Stimulated activated CD8-positive, alpha-beta memory T cell treated with anti-CD3 and anti-CD28 coated beads, Interleukin-4, amount 100 ng/mL, for 24 hours (primary cell): ENCODE measurements at regions not wholly inside any gene's neighbourhood (a gene's known extent, or its start where the extent isn't known, plus 50 kb on each side); places are given as distances from the start of the nearest gene placed in this dataset.
"Not testable (repeated sequence)": the region's sequence is repeated elsewhere in the genome, so short reads cannot be mapped to it uniquely, and the experiment has no call there.

Source experiments
- DNase-seq: peaks from one replicate; pipeline ENCODE4 v3.0.0-alpha.2; 2020; ENCODE audit warnings: low read depth

DNA sequence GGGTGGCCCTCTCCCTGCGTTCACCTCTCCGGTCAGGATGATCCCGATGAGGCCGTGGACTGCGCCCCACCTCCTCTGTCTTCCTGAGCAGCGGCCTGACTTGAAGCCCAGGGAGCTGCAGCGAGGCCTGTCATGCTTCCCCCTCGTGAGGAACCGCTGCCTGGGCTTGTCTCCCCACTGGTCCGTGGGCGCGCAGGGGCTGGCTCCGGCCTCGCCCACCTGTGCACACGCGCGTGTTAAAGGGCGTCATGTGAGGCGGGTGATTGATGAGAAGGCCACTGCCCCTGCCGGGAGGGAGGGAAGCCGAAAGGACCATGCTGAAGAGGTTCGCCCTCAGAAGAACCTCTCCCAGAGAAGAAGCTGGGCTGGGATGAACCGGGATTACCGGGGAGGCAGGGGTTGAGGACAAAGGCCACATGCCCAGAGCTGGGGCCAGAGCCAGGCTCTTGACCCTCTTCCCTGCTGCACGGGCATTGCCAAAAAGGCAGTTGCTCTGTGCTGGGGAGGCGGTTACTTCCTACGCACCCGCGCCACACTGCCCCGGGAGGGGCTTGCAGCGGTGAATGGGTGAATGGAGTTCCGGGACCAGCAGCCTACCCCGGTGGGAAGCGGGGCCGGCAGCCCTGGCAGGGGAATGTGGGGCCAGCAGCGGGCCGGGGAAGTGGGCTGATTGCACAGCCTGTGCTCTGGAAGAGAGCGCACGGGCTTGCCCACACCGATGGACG lies 85.9 kb upstream of the GSE1 start:
- no peak for DNase-seq

DNA sequence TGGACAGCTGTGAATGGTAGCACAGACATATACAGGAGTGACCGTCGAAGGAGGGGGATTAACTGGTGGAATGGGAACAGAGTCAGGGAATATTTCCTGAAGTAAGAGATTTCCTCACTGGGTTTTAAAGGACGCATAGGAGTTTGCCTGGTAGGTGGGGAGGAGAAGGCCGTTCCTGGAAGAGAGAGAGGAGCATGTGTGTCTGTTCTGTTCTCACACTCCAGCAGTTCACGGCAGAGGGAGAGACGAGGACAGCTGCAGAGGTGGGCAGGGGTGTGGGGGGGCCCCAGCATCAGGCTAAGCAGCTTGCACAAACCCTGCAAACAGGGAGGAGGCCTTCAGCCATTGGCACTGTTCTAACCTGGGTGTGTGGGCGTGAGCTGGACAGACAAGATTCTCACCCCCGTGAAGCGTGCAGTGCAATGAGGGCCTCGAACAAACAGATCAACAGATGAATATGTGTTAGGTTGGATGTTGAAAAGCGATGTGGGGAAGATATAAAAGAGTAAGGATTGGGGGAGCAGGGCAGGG lies 85.3 kb upstream of the GSE1 start:
- DNase-seq, result no peak

DNA sequence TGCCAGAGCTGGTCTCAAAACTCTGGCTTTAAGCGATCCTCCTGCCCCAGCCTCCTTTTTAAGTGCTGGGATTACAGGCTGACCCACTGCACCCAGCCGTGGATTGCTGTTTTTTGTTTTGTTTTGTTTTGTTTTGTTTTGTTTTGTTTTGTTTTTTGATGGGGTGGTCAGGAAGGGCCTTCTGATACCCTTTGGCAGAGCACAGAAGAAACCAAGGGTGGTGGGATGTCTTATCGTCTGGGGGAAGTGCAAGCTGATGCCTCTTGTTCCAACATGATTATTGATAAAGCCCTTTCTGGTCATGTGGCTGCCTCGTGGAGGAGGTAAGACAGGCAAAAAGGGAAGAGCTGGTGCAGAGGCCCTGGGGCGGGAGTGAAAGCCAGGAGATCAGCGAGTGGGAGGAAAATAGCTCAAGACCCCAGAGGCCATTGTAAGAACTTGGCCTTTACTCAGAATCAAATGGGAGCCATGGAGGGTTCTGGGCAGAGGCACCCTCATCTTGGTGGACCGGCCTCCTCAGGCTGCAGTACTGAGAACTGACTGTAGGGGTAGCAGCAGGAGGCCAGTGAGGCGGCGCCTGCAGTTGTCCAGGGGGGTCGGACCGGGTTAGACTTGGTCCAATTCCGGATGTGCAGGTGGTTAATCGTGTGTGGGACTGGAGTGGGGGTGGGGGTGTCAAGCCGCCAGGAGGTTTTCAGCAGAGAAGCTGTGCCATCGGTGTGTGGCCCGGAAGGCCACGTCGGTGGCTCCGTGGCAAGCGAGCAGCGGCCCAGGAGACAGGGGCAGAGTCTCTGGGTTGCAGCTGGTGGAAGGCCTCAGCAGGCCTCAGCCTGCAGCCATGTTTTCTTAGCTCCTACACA lies 84.4 kb upstream of the GSE1 start:
- DNase-seq, result no peak

DNA sequence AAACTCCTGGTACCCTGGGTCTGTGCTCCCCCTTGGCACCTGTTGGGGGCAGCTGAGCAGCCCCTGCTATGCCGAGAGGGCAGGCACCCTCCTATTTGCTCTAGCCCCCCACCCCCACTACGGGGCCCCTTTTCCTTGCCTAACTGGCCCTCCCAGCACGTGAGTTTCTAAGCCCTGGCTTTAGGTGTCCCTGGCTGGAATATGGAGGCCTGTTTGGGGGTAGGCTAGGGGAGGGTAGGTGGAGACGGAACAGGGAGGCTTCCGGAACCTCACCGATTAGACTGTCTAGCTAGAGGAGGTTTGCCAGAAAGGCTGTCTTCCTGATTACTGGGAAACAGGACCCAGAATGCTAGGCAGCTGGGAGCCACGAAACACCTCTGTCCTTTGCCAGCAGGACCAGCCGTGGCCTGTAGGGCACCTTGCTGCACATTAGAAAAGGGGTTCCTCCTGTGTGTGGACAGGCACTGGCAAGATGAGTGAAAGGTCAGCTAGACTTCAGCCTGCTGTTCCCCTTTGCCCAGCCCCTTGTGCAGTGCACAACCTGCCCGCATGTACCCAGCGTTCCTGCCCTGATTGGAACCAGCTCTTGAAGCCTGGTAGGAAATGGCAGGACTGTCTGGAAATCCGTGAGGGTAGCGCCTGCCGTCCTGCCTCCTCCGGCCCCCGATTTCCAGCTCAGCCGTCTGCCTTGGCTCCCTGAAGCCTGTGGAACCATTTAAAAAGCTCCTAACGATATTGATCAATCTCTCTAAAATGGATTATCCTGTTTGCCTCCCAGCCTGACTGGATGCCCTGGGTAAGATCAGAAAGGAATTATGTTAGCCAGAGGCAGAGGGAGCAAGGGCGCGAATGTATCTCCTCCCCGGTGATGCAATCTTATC lies 83.4 kb upstream of the GSE1 start:
- DNase-seq, result no peak

DNA sequence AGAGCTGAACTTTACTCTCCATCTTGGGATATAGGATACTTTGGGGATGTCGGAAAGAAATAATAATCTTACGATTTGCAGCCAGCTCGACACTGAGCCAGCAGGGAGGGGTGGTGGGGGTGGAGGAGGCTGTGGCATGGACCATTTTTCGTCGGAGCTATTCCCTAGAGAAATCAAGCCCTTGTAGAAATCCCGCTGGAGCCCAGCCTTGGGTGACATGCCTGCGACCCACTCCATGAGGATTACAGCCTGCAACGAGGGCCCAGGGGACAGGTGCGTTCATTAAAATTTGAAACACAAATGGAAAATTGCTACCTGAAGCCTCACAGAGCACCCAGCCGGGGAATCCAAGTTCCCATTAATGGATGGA lies 82.8 kb upstream of the GSE1 start:
- no peak for DNase-seq

DNA sequence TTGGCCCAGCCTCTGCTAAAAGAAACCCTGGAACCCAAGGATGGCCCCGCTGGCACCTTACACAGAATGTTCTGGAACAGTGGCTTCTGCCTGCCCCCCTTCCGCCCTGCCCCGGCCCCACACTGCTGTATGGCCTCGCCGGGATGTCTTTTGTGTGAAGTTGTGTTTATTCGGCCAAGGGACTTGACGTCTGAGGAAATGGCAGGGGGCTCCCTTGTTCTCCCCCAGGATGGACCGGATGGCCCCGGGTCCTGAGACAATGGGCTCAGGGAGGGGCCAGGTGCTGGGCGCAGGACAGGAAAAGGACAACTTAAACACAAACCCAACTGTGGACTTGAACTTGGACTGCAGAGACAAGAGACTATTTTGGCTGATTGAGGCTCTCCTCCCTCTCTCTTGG lies 81.6 kb upstream of the GSE1 start:
- no peak for DNase-seq

DNA sequence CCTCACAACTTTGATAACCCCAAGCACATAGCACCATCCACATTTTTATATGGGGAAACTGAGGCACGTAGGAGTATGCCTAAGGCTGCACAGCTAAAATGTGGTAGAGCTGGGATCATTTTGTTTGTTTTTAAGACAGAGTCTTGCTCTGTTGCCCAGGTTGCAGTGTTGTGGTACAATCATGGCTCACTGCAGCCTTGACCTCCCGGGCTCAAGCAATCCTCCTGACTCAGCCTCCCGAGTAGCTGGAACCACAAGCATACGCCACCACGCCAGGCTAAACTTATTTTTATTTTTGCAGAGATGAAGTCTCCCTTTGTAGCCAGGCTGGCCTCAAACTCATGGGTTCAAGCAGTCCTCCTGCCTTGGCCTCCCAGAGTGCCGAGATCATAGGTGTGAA lies 81.0 kb upstream of the GSE1 start:
- no peak for DNase-seq

DNA sequence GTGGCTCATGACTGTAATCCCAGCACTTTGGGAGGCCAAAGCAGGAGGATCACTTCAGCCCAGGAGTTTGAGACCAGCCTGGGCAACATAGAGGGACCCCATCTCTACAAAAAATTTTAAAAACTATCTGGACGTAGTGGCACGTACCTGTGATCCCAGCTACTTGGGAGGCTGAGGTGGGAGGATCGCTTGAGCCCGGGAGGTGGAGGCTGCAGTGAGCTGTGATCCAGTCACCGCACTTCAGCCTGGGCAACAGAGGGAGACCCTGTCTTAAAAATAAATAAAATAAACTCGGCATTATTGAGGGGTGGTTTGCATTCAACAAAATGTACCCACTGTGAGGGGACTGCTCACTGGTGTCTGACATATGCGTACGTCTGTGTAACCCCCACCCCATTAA lies 79.5 kb upstream of the GSE1 start:
- not testable (repeated sequence) for DNase-seq

DNA sequence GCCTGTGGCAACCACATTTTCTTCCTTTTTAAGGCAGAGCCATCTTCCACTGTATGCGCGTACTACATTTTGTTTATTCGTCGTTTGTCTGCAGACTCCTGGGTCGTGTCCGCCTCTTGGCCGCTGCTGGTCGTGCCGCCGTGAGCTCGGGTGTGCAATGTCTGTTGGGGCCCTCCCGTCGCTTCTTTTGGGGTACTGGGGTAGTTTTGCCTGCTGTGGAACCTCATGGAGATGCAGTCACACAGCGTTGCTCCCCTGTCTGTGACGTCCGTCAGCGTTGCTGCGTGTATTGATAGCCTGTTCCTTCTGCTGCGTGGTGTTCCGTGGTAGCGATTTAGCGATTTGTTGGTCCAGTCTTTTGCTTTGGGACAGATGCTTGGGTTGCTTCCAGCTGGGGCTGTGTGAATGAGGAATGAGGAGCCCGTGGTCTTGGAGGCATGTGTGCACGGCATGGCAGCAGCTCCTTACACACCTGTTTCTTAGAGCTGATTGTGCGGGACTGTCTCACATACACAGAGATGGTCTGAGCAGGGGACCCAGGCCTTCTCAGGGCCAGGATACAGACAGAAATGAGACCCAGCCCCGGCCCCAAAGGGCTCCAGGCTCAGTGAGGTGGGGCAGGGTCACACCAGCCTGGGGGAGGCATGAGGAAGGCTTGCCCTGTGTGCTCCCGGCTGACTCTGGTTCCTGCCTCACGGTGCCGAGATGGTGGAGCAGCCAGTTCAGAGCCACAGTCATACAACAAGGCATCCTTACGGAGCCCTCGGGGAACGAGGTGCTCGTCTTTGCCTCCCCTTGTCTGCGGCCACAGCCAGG lies 78.4 kb upstream of the GSE1 start:
- DNase-seq, result no peak

DNA sequence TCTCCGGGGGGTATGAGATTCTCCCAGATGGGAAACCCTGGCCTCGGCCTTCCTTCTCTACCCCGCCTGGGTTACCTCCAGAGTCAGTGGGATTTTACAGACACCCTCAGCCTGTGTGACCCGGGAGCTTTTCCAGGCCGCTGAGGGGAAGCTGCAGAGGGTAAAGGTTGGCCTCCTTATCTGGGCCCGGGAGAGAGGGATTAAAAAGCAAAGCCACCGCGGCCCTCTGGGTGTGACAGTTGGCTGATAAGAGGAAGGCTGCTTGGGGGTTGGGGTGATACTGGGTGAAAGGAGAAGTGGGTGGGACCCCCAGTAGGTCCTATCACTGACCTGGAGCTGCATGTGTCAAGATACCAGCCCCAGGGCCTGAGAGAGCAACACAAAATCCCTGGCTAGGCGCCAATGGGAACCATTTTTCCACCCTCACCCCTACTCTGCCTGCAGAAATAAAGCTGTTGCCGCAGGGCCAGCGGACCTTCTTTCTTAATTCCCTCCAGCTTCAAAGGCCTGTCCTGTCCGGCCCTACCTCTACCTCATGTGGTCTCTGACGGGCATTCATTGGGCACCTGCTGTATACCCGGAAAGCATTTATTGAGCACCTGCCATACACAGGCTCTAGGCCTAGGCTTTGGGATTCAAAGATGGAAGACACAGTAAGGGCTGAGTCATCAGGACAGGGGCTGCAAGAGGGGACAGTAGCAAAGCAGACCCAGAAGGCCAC lies 77.6 kb upstream of the GSE1 start:
- DNase-seq, result no peak

DNA sequence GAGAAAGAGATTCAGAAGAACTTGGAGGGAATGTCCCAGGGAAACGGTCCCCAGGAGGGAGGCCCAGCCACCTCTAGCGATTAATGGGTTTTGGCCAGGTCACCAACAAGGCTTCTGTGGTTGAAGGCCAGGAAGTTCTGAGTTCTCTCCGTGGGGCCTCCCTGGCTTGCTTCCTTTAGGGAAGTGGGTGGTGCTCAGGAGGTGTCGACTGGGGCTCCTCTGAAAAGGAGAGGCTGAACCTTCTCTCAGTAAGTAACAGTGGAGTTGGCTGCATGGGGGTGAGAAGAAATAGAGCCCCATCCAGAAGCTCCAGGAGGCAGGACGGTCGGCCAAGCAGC lies 77.1 kb upstream of the GSE1 start:
- no peak for DNase-seq

DNA sequence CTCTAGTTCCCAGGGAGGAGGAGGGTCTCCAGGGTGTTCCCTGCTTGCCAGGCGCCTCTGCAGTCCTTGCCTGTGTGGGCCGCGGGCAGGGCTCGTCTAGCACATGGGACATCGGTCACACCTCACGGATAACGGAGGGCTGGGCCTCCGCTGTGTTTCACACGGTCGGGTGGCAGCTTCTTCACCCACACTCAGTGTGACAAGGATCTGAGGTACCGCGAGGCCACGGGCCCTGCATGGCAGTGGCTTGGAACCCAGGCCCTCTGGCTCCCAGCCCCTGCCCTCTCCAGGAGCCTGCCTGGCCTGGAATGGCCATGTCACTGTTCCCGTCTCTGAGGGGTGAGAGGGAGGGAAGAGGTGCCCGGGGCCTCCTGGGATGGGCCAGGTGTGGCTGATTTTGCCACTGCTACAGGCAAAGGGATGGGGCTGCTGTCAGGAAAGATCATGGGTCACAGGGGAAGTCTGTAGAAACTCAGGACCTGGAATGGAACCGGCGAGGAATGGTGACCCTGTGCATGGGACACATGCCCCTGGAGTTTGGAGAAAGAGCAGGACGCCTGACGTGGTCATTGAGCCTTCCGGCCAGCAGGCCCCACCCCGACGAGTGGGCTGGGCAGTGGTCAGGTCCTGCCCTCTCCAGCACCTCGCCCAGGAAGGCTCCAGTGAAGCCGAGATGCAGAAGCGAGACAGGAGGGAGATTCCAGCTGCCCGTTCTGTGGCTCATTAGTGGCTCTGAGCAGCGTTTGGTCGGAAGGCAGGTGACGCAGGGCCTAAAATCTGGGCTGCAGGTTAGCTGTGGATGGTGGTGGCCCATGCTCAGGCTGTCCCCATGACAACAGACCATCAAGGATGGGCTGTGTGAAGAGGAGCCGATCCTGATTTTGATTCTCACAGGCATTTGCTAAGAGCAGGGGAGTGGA lies 76.5 kb upstream of the GSE1 start:
- DNase-seq, result no peak

DNA sequence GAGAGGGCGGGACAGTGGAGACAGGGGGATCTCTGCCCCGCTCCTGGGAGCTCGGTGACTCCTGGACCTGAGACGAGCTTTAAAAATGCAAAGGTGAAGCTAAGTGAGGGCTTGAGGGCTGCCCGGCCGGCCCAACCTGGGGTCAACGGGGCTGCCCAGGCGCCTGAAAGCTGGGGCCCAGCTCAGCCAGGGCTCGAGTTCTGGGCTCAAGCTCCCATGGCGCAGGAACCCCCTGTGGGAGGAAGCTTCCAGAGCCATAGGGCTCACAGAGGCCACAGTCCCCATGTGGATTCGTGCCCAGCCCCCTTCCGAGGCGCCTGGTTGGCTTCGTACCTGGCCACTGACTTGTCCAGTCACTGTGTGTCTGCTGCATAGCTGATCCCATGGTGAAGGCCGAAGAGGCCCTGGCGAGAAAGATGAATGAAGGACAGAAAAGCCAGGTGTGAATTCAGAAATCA lies 75.8 kb upstream of the GSE1 start:
- DNase-seq, result no peak

DNA sequence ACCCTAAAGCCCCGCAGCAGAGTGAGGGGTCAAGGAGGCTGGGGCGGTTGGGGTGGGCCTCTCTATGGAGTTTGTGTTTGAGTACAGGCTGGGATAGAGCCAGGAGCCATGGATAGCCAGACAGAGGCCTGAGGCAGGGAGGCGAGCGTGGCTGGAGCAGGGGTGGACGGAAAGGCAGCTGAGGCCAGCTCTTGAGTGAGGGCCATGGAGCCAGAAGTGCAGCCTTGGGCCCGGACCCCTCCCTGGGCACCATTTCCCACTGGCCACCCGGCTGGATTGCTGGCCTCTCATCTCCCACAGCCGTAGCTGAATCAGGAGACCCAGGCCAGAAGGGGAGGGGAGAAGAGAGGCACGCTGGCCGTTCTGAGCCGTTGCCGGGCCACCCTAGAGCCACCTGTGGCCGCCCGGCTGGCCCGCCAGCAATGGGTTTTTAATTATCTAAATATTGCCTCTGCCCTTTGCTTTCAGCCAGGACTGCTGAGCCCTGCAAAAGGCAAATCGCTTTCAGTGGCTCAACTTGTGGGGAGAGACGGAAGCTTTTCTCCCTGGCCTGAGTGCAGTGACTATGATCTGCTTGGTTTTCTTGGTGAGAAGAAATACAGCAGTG lies 75.2 kb upstream of the GSE1 start:
- no peak for DNase-seq

DNA sequence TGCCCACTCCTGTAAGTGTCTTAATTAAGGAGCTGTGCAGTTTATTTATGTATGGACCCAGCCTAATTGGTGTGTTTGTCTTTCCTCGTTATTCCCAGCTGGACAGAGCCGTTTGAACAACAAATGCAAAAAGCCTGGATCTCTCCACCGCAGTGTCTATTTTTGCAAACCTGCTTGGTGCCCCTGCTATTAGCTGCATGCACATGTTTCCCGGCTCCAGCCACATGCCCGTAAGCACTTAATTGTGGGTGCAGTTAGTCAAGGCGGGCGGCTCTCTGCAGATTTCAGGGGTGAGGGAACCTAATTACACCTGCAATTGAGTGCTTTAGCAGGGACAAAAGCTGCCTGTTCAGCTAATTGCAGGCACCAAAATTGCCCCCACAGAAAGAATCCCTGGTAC lies 74.0 kb upstream of the GSE1 start:
- DNase-seq, result no peak

DNA sequence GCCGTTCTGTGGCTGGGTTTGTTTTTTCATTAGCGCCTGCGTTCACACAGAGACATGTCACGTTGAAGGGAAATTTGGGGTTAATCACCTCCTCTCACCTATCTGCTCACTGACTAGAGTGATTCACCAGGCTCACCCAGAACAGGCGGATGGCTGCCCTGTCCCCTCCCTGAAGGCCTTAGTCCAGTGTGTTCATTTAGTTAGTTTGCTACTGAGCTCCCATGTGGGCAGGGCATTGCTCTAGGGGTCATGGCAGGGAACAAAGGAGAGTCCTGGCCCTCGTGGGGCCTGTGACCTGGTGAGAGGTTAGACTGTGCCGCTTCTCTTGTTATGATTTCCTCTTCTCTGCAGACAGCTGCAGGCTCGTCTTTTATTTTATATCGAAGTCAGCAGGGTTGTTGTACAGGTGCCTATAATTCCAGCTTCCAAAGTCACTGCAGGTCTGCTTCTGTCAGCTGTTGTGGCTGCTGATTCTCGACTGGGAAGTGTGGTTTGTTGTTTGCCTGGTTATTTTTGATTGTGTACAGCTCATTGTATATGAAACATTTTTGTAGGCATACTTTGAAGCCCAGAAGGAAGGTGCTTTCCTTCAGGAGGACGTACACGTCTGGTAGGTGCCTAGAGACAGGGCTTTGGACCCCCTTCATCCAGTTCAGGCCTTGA lies 73.4 kb upstream of the GSE1 start:
- DNase-seq, result no peak

DNA sequence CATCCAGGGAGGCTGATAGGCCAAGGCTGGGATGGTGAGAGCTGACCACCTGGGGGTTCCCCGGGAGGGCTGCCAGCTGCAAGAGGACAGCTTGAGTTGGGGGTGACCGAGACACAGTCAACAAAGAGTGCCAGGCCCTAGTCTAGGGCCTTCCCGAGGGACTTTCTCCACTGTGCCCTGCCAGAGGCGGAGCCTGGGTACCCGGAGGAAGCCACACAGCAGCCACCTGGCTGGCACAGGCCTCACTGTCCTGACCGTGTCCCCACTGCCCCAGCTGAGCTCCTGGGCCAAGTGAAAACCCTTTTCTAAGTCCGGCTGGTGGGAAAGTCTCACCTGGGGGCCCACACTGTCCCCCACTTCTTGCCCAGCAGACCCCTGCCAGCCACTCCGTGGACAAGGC lies 71.9 kb upstream of the GSE1 start:
- no peak for DNase-seq

DNA sequence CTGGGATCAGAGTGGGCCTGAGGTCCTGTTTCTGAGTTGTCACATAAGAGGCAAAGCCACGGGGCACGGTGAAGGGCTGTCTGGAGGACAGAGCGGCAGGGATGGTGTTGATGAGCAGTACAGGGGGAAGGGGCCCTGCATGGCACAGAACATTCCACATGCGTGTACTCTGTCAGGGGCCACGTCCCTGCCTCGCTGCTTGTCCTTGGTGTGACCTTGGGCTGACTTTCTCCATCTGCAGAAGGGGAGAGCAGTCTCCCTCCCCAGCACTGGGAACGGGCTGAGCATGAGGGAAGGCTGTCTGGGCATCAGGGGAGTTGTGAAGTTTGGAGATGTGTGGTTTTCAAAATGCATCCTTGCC lies 71.5 kb upstream of the GSE1 start:
- DNase-seq, result no peak
